GM13977 (cell line): ENCODE measurements at regions not wholly inside any gene's neighbourhood (a gene's known extent, or its start where the extent isn't known, plus 50 kb on each side); places are given as distances from the start of the nearest gene placed in this dataset.

Experiments used
- DNase-seq: peaks from one replicate; pipeline ENCODE4 v3.0.0; 2012; ENCODE audit warnings: low spot score
- in situ Hi-C: fragments of 300-500 bp; cut with MboI; formaldehyde crosslinking; loops from one replicate; pipeline ENCODE4 v1.12.0; 2022; ENCODE audit warnings: low sequenced_read_pairs, low pct_unique_long_range_greater_than_20kb, mixed read lengths, inconsistent platforms; ENCODE audit not compliant: unreplicated experiment
- TF ChIP-seq, protein P1 (sequence below): IDR thresholded peaks from 2 replicates; pipeline ENCODE4 v1.5.1; 2012; ENCODE audit warnings: mild to moderate bottlenecking, control low read depth; ENCODE audit not compliant: insufficient read depth; ENCODE audit errors: extremely low read depth, missing control alignments

DNA sequence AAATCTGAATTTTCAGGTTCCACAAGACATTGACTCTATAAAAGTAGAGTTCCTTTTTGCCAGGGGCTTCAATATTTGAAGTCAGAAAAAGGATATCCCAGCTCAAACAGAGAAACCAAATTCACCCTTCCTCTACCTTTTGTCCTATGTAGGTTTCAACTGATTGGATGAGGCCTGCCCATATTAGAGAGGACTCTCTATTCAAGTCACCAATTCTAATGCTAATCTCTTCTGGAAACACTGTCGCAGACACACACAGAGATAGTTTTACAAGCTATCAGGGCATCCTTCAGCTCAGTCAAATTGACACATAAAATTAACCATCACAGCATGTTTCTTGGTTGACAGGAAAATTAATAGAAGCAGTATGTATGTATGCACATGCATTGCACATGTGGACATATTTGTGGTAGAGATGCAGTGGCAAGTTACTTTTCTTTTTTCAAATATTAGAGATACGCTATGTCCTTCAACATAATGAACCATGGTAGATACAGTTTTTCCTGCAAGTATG is 207.1 kb downstream of the RAD51AP2 start:
- DNase-seq: no peak
- TF ChIP-seq, protein P1, sequence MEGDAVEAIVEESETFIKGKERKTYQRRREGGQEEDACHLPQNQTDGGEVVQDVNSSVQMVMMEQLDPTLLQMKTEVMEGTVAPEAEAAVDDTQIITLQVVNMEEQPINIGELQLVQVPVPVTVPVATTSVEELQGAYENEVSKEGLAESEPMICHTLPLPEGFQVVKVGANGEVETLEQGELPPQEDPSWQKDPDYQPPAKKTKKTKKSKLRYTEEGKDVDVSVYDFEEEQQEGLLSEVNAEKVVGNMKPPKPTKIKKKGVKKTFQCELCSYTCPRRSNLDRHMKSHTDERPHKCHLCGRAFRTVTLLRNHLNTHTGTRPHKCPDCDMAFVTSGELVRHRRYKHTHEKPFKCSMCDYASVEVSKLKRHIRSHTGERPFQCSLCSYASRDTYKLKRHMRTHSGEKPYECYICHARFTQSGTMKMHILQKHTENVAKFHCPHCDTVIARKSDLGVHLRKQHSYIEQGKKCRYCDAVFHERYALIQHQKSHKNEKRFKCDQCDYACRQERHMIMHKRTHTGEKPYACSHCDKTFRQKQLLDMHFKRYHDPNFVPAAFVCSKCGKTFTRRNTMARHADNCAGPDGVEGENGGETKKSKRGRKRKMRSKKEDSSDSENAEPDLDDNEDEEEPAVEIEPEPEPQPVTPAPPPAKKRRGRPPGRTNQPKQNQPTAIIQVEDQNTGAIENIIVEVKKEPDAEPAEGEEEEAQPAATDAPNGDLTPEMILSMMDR: no peak
- in situ Hi-C loops: no loop called here

DNA sequence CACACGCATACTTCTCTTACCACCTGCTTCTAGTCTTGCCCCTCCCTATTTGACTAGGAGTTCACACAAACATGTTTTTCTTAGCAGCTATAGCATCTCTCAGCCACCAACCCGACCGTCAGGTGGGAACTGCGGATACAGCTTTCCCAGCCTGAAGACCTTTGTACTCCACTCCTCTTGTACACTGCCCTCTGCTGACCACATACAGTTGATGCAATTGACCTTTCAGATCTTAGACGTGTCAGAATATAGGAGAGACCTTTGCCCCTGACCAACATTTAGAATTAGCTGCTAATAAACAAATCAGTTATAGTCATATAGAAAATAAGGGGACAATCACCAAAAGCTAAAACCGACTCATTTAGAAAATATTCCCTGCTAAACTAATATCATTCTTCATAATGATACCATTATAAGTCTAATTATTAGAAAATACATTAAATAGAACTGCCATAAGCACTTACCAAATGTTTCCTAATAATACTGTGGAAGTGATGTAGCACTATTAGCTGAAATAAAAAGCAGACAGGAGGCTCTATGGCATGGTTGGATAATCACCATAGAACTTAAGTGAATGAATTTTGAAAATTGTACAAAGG is 208.4 kb downstream of the RAD51AP2 start:
- peak; percentile 34 for DNase-seq
- in situ Hi-C loops: loop anchor here (5.0 kb wide), 1 partner anchor 538 kb away; no protein-coding TSS in a partner anchor
- TF ChIP-seq, protein P1: peak; percentile 74

DNA sequence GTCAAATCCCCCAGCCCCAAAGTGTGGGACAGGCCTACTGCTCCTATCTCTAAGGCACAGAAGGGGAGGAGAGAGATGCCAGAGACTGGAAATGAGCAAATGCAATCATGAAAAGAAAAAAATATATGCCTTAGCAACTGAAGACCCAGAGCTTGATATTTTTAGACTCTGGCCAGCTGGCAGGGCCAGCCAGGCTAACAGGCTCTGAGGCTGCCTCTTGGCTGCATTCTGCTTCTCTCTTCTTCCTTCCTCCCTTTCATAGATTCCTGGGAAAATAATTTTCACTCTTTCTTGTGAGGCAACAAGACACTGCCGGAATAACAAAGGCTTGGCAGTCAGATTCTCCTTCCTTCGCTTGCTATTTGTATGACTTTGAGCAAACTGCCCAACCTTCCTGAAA is 209.1 kb downstream of the RAD51AP2 start:
- no peak for DNase-seq
- in situ Hi-C loops: loop anchor here (5.0 kb wide), 1 partner anchor 537 kb away; no protein-coding TSS in a partner anchor
- TF ChIP-seq, protein P1: no peak

DNA sequence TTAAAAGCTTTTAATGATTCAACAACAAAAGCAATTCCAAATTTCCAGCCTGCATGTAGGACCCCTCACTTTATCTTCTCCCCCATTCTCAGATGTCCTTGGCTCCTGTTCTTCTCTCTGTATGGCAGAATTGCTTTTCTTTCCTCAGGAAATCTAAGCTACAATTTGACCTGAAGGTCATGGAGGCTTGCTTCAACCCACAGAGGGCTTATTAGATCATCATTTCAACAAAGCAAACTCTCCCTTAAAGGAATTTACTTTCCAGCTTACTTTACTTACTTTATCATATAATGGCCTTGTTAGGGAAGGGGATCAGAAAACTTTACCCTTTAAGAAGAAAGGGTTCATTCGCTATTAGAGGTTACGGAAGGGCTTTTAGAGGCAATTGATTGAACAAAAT is 211.5 kb downstream of the RAD51AP2 start:
- TF ChIP-seq, protein P1: no peak
- no peak for DNase-seq
- in situ Hi-C loops: loop anchor here (5.0 kb wide), 1 partner anchor 534 kb away; no protein-coding TSS in a partner anchor

DNA sequence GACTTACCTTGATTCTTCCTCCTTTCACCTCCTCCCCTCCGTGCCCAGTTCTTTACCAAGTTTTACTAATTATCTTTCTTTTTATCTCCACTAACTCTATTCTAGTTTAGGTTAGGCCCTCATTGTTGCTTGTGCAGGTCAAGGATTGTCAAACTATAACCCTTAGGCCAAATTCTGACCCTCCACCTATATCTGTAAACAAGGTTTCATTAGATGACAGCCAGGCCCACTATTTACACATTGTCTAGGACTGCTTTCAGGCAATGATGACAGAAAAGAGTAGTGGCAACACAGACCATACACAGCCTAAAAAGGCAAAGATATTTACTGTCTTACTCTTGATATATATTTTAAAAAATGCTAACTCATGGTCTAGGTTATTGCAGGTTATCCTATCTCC is 212.0 kb downstream of the RAD51AP2 start:
- no peak for DNase-seq
- in situ Hi-C loops: loop anchor here (5.0 kb wide), 1 partner anchor 534 kb away; no protein-coding TSS in a partner anchor

DNA sequence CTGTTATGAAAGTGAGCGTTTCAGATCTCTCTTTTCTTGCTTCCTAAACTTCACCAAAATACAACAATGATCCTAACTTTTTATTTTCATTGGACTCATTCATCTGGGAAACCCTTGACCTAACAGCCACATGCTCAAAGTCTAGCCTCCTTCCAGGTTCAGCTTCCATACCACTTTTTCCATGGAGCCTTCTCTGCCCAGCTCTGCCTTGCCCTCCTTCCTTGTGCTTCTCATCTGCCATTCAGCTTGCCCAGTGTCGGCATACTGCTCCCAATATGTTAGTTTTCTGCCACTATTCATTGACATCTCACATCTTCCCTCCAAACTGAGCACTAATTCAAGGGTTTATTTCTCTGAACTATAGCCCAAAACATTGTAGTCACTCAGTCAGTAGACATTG is 214.7 kb downstream of the RAD51AP2 start:
- DNase-seq: no peak
- in situ Hi-C loops: no loop called here
- TF ChIP-seq, protein P1: no peak

More for the DNA sequence above, 212.0 kb downstream of the RAD51AP2 start:
- TF ChIP-seq, protein P1: no peak
